PC-3 (cell line): ENCODE measurements at regions not wholly inside any gene's neighbourhood (a gene's known extent, or its start where the extent isn't known, plus 50 kb on each side); places are given as distances from the start of the nearest gene placed in this dataset.

Experiments
- ATAC-seq: fragments of 200-7000 bp; cut with Tn5 transposase; 2 replicates; pipeline ENCODE4 v1.9.1; 2020; ENCODE audit warnings: mild to moderate bottlenecking, moderate library complexity
- BruUV-seq: library from RNA; stranded (reverse); fragments of 400-500 nt; replicated peaks from 2 replicates; lab custom pipeline; 2021; lab: Mats Ljungman, UMichigan
- CTCF ChIA-PET: fragments of 300-600 bp; sonication (Branson Sonifier 250); formaldehyde crosslinking; loops from one replicate; lab custom pipeline; 2022; ENCODE audit warnings: antibody characterized with exemption; lab: Charles Lee
- POLR2A ChIA-PET: fragments of 300-600 bp; sonication (Branson Sonifier 250); formaldehyde crosslinking; loops from one replicate; lab custom pipeline; 2022; ENCODE audit warnings: antibody characterized with exemption; ENCODE audit not compliant: unreplicated experiment; lab: Charles Lee
- DNase-seq: peaks from one replicate; pipeline ENCODE4 v3.0.0-alpha.2; 2015
- H2AFZ ChIP-seq: fragments of 300-600 bp; sonication (generic); 2 replicates; pipeline ENCODE4 v1.6.0; 2016; ENCODE audit warnings: antibody characterized with exemption, low read length
- H3F3A ChIP-seq: fragments of 300-600 bp; sonication (generic); one replicate; pipeline ENCODE4 v1.6.0; 2017; ENCODE audit warnings: antibody characterized with exemption, low read length, control low read depth, mild to moderate bottlenecking; ENCODE audit not compliant: unreplicated experiment
- H3K27ac ChIP-seq: fragments of 300-600 bp; sonication (generic); 2 replicates; pipeline ENCODE4 v1.5.1; 2016; ENCODE audit warnings: mild to moderate bottlenecking, low read length
- H3K27me3 ChIP-seq: fragments of 300-600 bp; sonication (generic); 2 replicates; pipeline ENCODE4 v1.6.1; 2016; ENCODE audit warnings: low read length, mixed read lengths
- H3K36me3 ChIP-seq: fragments of 300-600 bp; sonication (generic); 2 replicates; pipeline ENCODE4 v1.6.1; 2016; ENCODE audit warnings: low read depth, mixed run types, low read length, mixed read lengths
- H3K4me1 ChIP-seq: fragments of 300-600 bp; sonication (generic); 2 replicates; pipeline ENCODE4 v1.5.1; 2016; ENCODE audit warnings: low read length; ENCODE audit not compliant: insufficient read depth
- H3K4me2 ChIP-seq: fragments of 300-600 bp; sonication (generic); 2 replicates; pipeline ENCODE4 v1.6.0; 2016; ENCODE audit warnings: low read length
- H3K4me3 ChIP-seq: fragments of 300-600 bp; sonication (generic); 2 replicates; pipeline ENCODE4 v1.5.1; 2016; ENCODE audit warnings: mild to moderate bottlenecking, low read length, mixed read lengths
- H3K79me2 ChIP-seq: fragments of 300-600 bp; sonication (generic); 2 replicates; pipeline ENCODE4 v1.6.1; 2017; ENCODE audit warnings: low read length, mixed read lengths
- H3K9ac ChIP-seq: fragments of 300-600 bp; sonication (generic); 2 replicates; pipeline ENCODE4 v1.6.0; 2016; ENCODE audit warnings: mild to moderate bottlenecking, low read length
- H3K9me2 ChIP-seq: fragments of 300-600 bp; sonication (generic); replicated peaks from 2 replicates; pipeline ENCODE4 v1.6.1; 2016; ENCODE audit warnings: mixed run types, low read length, mixed read lengths
- H3K9me3 ChIP-seq: fragments of 300-600 bp; sonication (generic); 2 replicates; pipeline ENCODE4 v1.6.1; 2016; ENCODE audit warnings: low read length, mixed read lengths
- H4K20me1 ChIP-seq: fragments of 300-600 bp; sonication (generic); 2 replicates; pipeline ENCODE4 v1.6.1; 2016; ENCODE audit warnings: low read length, mixed read lengths
- EZH2 ChIP-seq: fragments of 300-600 bp; sonication (generic); IDR thresholded peaks from one replicate; pipeline ENCODE4 v1.6.1; 2017; ENCODE audit warnings: antibody characterized with exemption, mild to moderate bottlenecking, low read length; ENCODE audit not compliant: unreplicated experiment
- EZH2phosphoT487 ChIP-seq: fragments of 300-600 bp; sonication (generic); IDR thresholded peaks from 2 replicates; pipeline ENCODE4 v1.6.1; 2018; ENCODE audit warnings: mild to moderate bottlenecking, antibody characterized with exemption, low read length, borderline replicate concordance
- intact Hi-C: fragments of 100-400 bp; cut with micrococcal nuclease; formaldehyde crosslinking; loops from 2 replicates; pipeline ENCODE4 v1.9.0; 2023
- TF ChIP-seq, protein P1 (sequence below): fragments of 300-600 bp; sonication (generic); conservative IDR thresholded peaks from 2 replicates; pipeline ENCODE4 v1.5.1; 2017; ENCODE audit warnings: antibody characterized with exemption, low read depth, mild to moderate bottlenecking, low read length

DNA sequence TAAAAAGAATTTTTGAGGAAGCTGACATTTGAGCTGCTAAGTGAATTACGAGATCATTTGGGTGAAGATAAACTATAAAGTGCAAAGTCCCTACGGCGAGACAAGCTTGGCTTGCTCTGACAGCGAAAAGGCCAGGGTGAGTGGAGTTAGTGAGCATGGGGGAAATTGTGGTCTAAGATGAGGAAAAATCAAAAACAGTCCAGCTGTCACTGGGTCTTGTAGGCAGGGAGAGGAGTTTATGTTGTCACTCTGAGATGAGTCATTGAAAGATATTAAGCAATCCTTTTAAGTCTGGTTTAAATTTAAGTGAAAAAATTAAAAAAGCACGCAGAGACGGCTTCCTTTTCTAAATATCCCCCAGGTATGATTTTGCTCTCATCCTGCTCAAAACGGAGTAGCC, 601.9 kb downstream of the MRPL39 start:
- ChIA-PET POLR2A (no interaction called here), CTCF (no interaction called here)
- Histone ChIP-seq H3K4me2 (no peak overlapping the region), H3K4me3 (no peak overlapping the region), H3K36me3 (no peaks in the 10 kb centered on the region), H3K79me2 (no peaks in the 10 kb centered on the region), H3K9me3 (no peaks in the 10 kb centered on the region), H3K27me3 (no peaks in the 10 kb centered on the region), H4K20me1 (no peaks in the 10 kb centered on the region), H2AFZ (no peak overlapping the region), H3K9me2 (no peaks in the 10 kb centered on the region), H3K27ac (no peak overlapping the region), H3F3A (no peaks in the 10 kb centered on the region), H3K9ac (no peak overlapping the region), H3K4me1 (no peaks in the 10 kb centered on the region)
- BruUV-seq, result no TSS peak
- TF ChIP-seq EZH2, result no peak
- no peak for TF ChIP-seq EZH2phosphoT487
- TF ChIP-seq, protein P1, sequence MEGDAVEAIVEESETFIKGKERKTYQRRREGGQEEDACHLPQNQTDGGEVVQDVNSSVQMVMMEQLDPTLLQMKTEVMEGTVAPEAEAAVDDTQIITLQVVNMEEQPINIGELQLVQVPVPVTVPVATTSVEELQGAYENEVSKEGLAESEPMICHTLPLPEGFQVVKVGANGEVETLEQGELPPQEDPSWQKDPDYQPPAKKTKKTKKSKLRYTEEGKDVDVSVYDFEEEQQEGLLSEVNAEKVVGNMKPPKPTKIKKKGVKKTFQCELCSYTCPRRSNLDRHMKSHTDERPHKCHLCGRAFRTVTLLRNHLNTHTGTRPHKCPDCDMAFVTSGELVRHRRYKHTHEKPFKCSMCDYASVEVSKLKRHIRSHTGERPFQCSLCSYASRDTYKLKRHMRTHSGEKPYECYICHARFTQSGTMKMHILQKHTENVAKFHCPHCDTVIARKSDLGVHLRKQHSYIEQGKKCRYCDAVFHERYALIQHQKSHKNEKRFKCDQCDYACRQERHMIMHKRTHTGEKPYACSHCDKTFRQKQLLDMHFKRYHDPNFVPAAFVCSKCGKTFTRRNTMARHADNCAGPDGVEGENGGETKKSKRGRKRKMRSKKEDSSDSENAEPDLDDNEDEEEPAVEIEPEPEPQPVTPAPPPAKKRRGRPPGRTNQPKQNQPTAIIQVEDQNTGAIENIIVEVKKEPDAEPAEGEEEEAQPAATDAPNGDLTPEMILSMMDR, result no peak
- DNase-seq, result peak; percentile 9
- ATAC-seq, result no peak
- intact Hi-C loops, result no loop called here

DNA sequence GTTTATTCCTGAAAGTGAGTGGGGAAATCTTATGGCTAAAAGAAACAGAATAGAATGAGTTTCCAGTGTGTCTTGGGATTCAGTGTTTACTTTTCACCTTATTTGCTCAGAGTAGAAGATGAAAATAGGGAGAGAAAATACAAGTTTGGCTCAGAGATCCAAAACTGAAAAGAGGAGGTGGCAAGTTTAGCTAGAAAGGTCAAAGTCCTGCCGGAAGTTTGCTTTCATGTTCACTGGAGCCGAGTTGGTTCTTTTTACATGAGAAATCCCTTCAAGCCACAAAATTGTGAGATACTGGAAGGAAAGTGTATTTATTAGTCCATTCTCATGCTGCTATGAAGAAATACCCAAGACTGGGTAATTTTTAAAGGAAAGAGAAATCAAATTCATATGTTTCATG, 604.6 kb downstream of the MRPL39 start:
- ATAC-seq, result no peak

DNA sequence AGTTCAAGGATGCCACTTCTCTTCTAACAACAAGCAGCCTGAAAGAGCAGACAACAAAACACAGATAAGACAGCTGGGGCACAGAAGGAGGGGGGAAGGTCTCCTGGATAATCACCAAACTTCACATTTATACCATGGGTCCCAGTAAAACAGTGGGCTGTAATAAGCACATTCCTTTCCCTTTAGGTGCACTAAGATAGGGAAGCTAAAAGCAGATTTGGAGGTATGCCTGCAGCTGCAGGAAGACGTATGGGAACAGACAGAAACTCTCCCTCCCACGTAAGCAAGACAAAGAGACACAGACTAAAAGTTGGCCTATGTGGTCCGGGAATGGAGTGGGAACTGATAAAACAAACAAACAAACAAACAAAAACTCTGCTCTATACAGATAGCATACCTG, 612.1 kb downstream of the MRPL39 start:
- Histone ChIP-seq H3K9ac (no peak overlapping the region), H3K4me1 (no peaks in the 10 kb centered on the region), H3K9me3 (no peaks in the 10 kb centered on the region), H2AFZ (0 out of 2 replicates have a peak overlapping the region, but pooled peaks have one; percentile 18), H3K27me3 (no peaks in the 10 kb centered on the region), H3K4me3 (no peak overlapping the region), H3K36me3 (no peaks in the 10 kb centered on the region), H3K4me2 (no peak overlapping the region), H4K20me1 (no peaks in the 10 kb centered on the region), H3K79me2 (no peaks in the 10 kb centered on the region), H3F3A (no peaks in the 10 kb centered on the region), H3K9me2 (no peaks in the 10 kb centered on the region), H3K27ac (no peak overlapping the region)
- TF ChIP-seq EZH2, result no peak
- TF ChIP-seq, protein P1, result no peak
- TF ChIP-seq EZH2phosphoT487, result no peak
- intact Hi-C loops, result no loop called here
- ChIA-PET CTCF (no interaction called here), POLR2A (interaction anchor here (0.6 kb wide), 1 partner anchor 35 kb away, joined by 3 read pairs; no protein-coding TSS in a partner anchor)
- no TSS peak for BruUV-seq
- ATAC-seq, result no peak
- DNase-seq, result no peak

More for the DNA sequence above, 604.6 kb downstream of the MRPL39 start:
- POLR2A ChIA-PET, result no interaction called here
- no peaks in the 10 kb centered on the region for H3K4me1 ChIP-seq
- H3F3A ChIP-seq, result no peaks in the 10 kb centered on the region
- no peaks in the 10 kb centered on the region for H3K36me3 ChIP-seq
- BruUV-seq, result no TSS peak
- H3K27ac ChIP-seq, result no peak overlapping the region
- DNase-seq, result no peak
- no peaks in the 10 kb centered on the region for H3K9me3 ChIP-seq
- CTCF ChIA-PET, result no interaction called here
- H3K9me2 ChIP-seq, result no peaks in the 10 kb centered on the region
- H2AFZ ChIP-seq, result peak overlapping the region; percentile 55
- no peak overlapping the region for H3K4me2 ChIP-seq
- no peak for TF ChIP-seq EZH2phosphoT487
- TF ChIP-seq EZH2, result no peak
- TF ChIP-seq, protein P1, result no peak
- no peaks in the 10 kb centered on the region for H3K27me3 ChIP-seq
- no peaks in the 10 kb centered on the region for H3K79me2 ChIP-seq
- intact Hi-C loops, result no loop called here
- no peak overlapping the region for H3K9ac ChIP-seq
- no peak overlapping the region for H3K4me3 ChIP-seq
- no peaks in the 10 kb centered on the region for H4K20me1 ChIP-seq
